HEK293 (cell line): ENCODE measurements at regions not wholly inside any gene's neighbourhood (a gene's known extent, or its start where the extent isn't known, plus 50 kb on each side); places are given as distances from the start of the nearest gene placed in this dataset.

Experiments
- CTCF ChIA-PET: fragments of 350-600 bp; formaldehyde crosslinking; extraction: SDS; loops from one replicate; lab custom pipeline; 2021; ENCODE audit warnings: antibody characterized with exemption; lab: Yijun Ruan, JAX
- POLR2A ChIA-PET: fragments of 300-600 bp; formaldehyde crosslinking; extraction: SDS; loops from one replicate; lab custom pipeline; 2020; ENCODE audit warnings: antibody characterized with exemption, inconsistent platforms; lab: Yijun Ruan, JAX
- H3K27ac ChIP-seq: fragments of 200-500 bp; sonication (Bioruptor generic); 2 replicates; pipeline ENCODE4 v1.5.1; 2014; ENCODE audit warnings: low read depth, low read length, control low read depth, inconsistent platforms; ENCODE audit errors: extremely low read depth
- H3K36me3 ChIP-seq, 2 experiments: fragments of 200-500 bp in 1 of 2; sonication (Bioruptor generic) in 1 of 2; 1 replicate in 1 of 2; 2 replicates in 1 of 2; pipeline ENCODE4 v1.5.1; 2014 to 2017; ENCODE audit warnings: inconsistent platforms in 2 of 2, low read length in 2 of 2; ENCODE audit not compliant: control insufficient read depth in 2 of 2, insufficient read depth in 1 of 2
- H3K4me1 ChIP-seq: fragments of 200-500 bp; sonication (Bioruptor generic); 2 replicates; pipeline ENCODE4 v1.5.1; 2014; ENCODE audit warnings: mild to moderate bottlenecking, low read length, inconsistent platforms; ENCODE audit not compliant: control insufficient read depth, insufficient read depth
- H3K4me3 ChIP-seq: 2 replicates; pipeline ENCODE4 v1.5.1; 2011; ENCODE audit warnings: low read depth, mild to moderate bottlenecking, control low read depth, low read length, moderate library complexity
- H3K9me3 ChIP-seq: fragments of 200-500 bp; sonication (Bioruptor generic); 2 replicates; pipeline ENCODE4 v1.5.1; 2014; ENCODE audit warnings: low read depth, low read length, inconsistent platforms; ENCODE audit not compliant: control insufficient read depth, insufficient read depth
- BCL11A ChIP-seq: fragments of 450-650 bp; formaldehyde crosslinking; IDR thresholded peaks from 2 replicates; pipeline ENCODE4 v1.5.1; 2016; ENCODE audit warnings: low read depth, missing biosample characterization, missing genetic modification characterization
- KLF16 ChIP-seq: fragments of 450-650 bp; formaldehyde crosslinking; IDR thresholded peaks from 2 replicates; pipeline ENCODE4 v1.5.1; 2017; ENCODE audit warnings: missing biosample characterization, missing genetic modification characterization
- MZF1 ChIP-seq: fragments of 450-650 bp; formaldehyde crosslinking; IDR thresholded peaks from 2 replicates; pipeline ENCODE4 v1.5.1; 2017; ENCODE audit warnings: missing biosample characterization, missing genetic modification characterization, borderline replicate concordance
- PRDM1 ChIP-seq: fragments of 450-650 bp; formaldehyde crosslinking; IDR thresholded peaks from 2 replicates; pipeline ENCODE4; 2016; ENCODE audit warnings: missing biosample characterization, missing genetic modification characterization
- PRDM6 ChIP-seq: fragments of 450-650 bp; formaldehyde crosslinking; IDR thresholded peaks from 2 replicates; pipeline ENCODE4 v1.5.1; 2017; ENCODE audit warnings: missing biosample characterization, missing genetic modification characterization
- ZBTB11 ChIP-seq: fragments of 450-650 bp; formaldehyde crosslinking; conservative IDR thresholded peaks from 2 replicates; pipeline ENCODE4 v1.5.1; 2016; ENCODE audit warnings: low read depth, missing biosample characterization, missing genetic modification characterization
- ZBTB20 ChIP-seq: fragments of 450-650 bp; formaldehyde crosslinking; IDR thresholded peaks from 2 replicates; pipeline ENCODE4 v1.5.1; 2016; ENCODE audit warnings: missing biosample characterization, missing genetic modification characterization
- ZBTB21 ChIP-seq: fragments of 450-650 bp; formaldehyde crosslinking; IDR thresholded peaks from 2 replicates; pipeline ENCODE4 v1.5.1; 2017; ENCODE audit warnings: missing biosample characterization, missing genetic modification characterization
- ZFHX2 ChIP-seq: fragments of 450-650 bp; formaldehyde crosslinking; conservative IDR thresholded peaks from 2 replicates; pipeline ENCODE4 v1.5.1; 2016; ENCODE audit warnings: missing biosample characterization, missing genetic modification characterization
- ZNF148 ChIP-seq: fragments of 450-650 bp; formaldehyde crosslinking; IDR thresholded peaks from 2 replicates; pipeline ENCODE4 v1.5.0; 2017; ENCODE audit warnings: missing biosample characterization, missing genetic modification characterization, borderline replicate concordance
- ZNF211 ChIP-seq: fragments of 450-650 bp; formaldehyde crosslinking; IDR thresholded peaks from 2 replicates; pipeline ENCODE4 v1.5.1; 2016; ENCODE audit warnings: low read depth, missing biosample characterization, missing genetic modification characterization
- ZNF266 ChIP-seq: fragments of 450-650 bp; formaldehyde crosslinking; IDR thresholded peaks from 2 replicates; pipeline ENCODE4 v1.5.1; 2016; ENCODE audit warnings: missing biosample characterization, missing genetic modification characterization, low read depth
- ZNF341 ChIP-seq: fragments of 450-650 bp; formaldehyde crosslinking; IDR thresholded peaks from 2 replicates; pipeline ENCODE4; 2016; ENCODE audit warnings: low read depth, missing biosample characterization, missing genetic modification characterization
- ZNF433 ChIP-seq: fragments of 450-650 bp; formaldehyde crosslinking; IDR thresholded peaks from 2 replicates; pipeline ENCODE4 v1.5.1; 2016; ENCODE audit warnings: missing biosample characterization, missing genetic modification characterization, low read depth
- ZNF558 ChIP-seq: fragments of 450-650 bp; formaldehyde crosslinking; IDR thresholded peaks from 2 replicates; pipeline ENCODE4 v1.5.1; 2016; ENCODE audit warnings: missing biosample characterization, missing genetic modification characterization
- ZNF596 ChIP-seq: fragments of 450-650 bp; IDR thresholded peaks from 2 replicates; pipeline ENCODE4 v1.5.0; 2018; ENCODE audit warnings: missing biosample characterization, mild to moderate bottlenecking, missing genetic modification characterization, moderate library complexity
- ZNF600 ChIP-seq: fragments of 450-650 bp; formaldehyde crosslinking; IDR thresholded peaks from 2 replicates; pipeline ENCODE4 v1.5.1; 2016; ENCODE audit warnings: missing biosample characterization, missing genetic modification characterization
- ZNF701 ChIP-seq: fragments of 450-650 bp; formaldehyde crosslinking; IDR thresholded peaks from 2 replicates; pipeline ENCODE4 v1.5.1; 2016; ENCODE audit warnings: missing biosample characterization, missing genetic modification characterization
- ZNF776 ChIP-seq: fragments of 450-650 bp; formaldehyde crosslinking; IDR thresholded peaks from 2 replicates; pipeline ENCODE4 v1.5.0; 2017; ENCODE audit warnings: missing biosample characterization, missing genetic modification characterization, borderline replicate concordance

- no peaks in the 10 kb centered on the region for H3K9me3 ChIP-seq
- POLR2A ChIA-PET = interaction anchor here (0.7 kb wide), 1 partner anchor 219 kb away, joined by 3 read pairs; no protein-coding TSS in a partner anchor
- no peak for TF ChIP-seq ZNF341
- no peak for TF ChIP-seq ZBTB11
- TF ChIP-seq ZNF600 (tag by site-specific recombination) = no peak
- TF ChIP-seq ZBTB21 (tag by site-specific recombination) = no peak
- TF ChIP-seq ZNF433 (tag by site-specific recombination) = no peak
- TF ChIP-seq ZNF701 = no peak
- no peak for TF ChIP-seq ZNF211 (tag by site-specific recombination)
- no peak for TF ChIP-seq ZFHX2 (tag by site-specific recombination)
- no peak for TF ChIP-seq KLF16 (tag by site-specific recombination)
- TF ChIP-seq PRDM1 (tag by site-specific recombination) = no peak
- TF ChIP-seq ZNF596 (tag by site-specific recombination) = no peak
- no peak for TF ChIP-seq ZNF558 (tag by site-specific recombination)
- no peak for TF ChIP-seq PRDM6 (tag by site-specific recombination)
- no peak for TF ChIP-seq BCL11A (tag by site-specific recombination)
- no peak for TF ChIP-seq MZF1 (tag by site-specific recombination)
- no peak for TF ChIP-seq ZBTB20 (tag by site-specific recombination)
- TF ChIP-seq ZNF148 (tag by site-specific recombination) = no peak
- no peak for TF ChIP-seq ZNF776 (tag by site-specific recombination)
- TF ChIP-seq ZNF266 (tag by site-specific recombination) = no peak
- H3K4me3 ChIP-seq = no peak overlapping the region
- CTCF ChIA-PET = no interaction called here
- H3K27ac ChIP-seq = no peak overlapping the region
- H3K36me3 ChIP-seq = no peaks in the 10 kb centered on the region
- H3K4me1 ChIP-seq = no peaks in the 10 kb centered on the region
Measured at GRCh38 chr14:55523321-55523720, 56.7 kb upstream of the KTN1 start.
